AG10803 (cell line): ENCODE measurements at regions not wholly inside any gene's neighbourhood (a gene's known extent, or its start where the extent isn't known, plus 50 kb on each side); places are given as distances from the start of the nearest gene placed in this dataset.

Experiments used
- DNase-seq: peaks from one replicate; pipeline ENCODE4 v3.0.0; 2010; ENCODE audit warnings: low read depth
- H3K4me3 ChIP-seq: 2 replicates; pipeline ENCODE4 v1.5.1; 2011; ENCODE audit warnings: mild to moderate bottlenecking, low read length, control low read depth
- CTCF ChIP-seq: conservative IDR thresholded peaks from 2 replicates; pipeline ENCODE4 v1.5.1; 2011; ENCODE audit warnings: mild to moderate bottlenecking, low read length, control low read depth, inconsistent platforms

- DNase-seq, result peak; percentile 33
- no peak overlapping the region for H3K4me3 ChIP-seq
- no peak for TF ChIP-seq CTCF
Measured at GRCh38 chr18:34121200-34121721, 103.5 kb downstream of the NOL4 start.

- TF ChIP-seq CTCF, result no peak
- no peak for DNase-seq
- no peak overlapping the region for H3K4me3 ChIP-seq
Measured at GRCh38 chr18:34120294-34120693, 104.4 kb downstream of the NOL4 start.

- TF ChIP-seq CTCF, result no peak
- no peak overlapping the region for H3K4me3 ChIP-seq
- no peak for DNase-seq
Measured at GRCh38 chr18:34117319-34117718, 107.4 kb downstream of the NOL4 start.

GRCh38 chr18:34115409-34116081 is 109.2 kb downstream of the NOL4 start:
- H3K4me3 ChIP-seq, result no peak overlapping the region
- no peak for TF ChIP-seq CTCF
- no peak for DNase-seq

GRCh38 chr18:34114996-34115395 is 109.7 kb downstream of the NOL4 start:
- no peak for TF ChIP-seq CTCF
- H3K4me3 ChIP-seq, result no peak overlapping the region
- DNase-seq, result no peak

- no peak for TF ChIP-seq CTCF
- DNase-seq, result no peak
- no peak overlapping the region for H3K4me3 ChIP-seq
Measured at GRCh38 chr18:34108206-34108605, 116.5 kb downstream of the NOL4 start.

- H3K4me3 ChIP-seq, result no peak overlapping the region
- TF ChIP-seq CTCF, result no peak
- no peak for DNase-seq
Measured at GRCh38 chr18:34098109-34098508, 126.6 kb downstream of the NOL4 start.
